ENCODE measurements at regions not wholly inside any gene's neighbourhood (a gene's known extent, or its start where the extent isn't known, plus 50 kb on each side); places are given as distances from the start of the nearest gene placed in this dataset.

- Histone ChIP-seq H4K20me1 (replicated peaks; ENCODE audit: control insufficient read depth, insufficient read depth, low read length) (no peaks in the 10 kb centered on the region), H3K4me1 (replicated peaks in 1 of 2; ENCODE audit: control insufficient read depth in 2 of 2, insufficient read depth in 2 of 2, low read length in 2 of 2) (no peaks in the 10 kb centered on the region), H3K4me3 (no peak overlapping the region), H3K27me3 (ENCODE audit: control insufficient read depth in 2 of 2, insufficient read depth in 2 of 2, low read length in 2 of 2) (no peaks in the 10 kb centered on the region), H3K79me2 (ENCODE audit: control insufficient read depth, insufficient read depth, low read length) (no peaks in the 10 kb centered on the region), H3K27ac (ENCODE audit: extremely low read depth, low read depth, low read length) (no peak overlapping the region), H3K9me1 (ENCODE audit: control insufficient read depth, insufficient read depth, low read length) (no peaks in the 10 kb centered on the region), H3K9ac (ENCODE audit: insufficient read depth in 1 of 2, low read depth in 2 of 2, low read length in 2 of 2) (no peak overlapping the region), H3K36me3 (ENCODE audit: control insufficient read depth, insufficient read depth, low read length) (no peaks in the 10 kb centered on the region), H3K4me2 (ENCODE audit: insufficient read depth, low read length) (no peak overlapping the region), H3K9me3 (replicated peaks; ENCODE audit: control insufficient read depth, insufficient read depth, low read depth, low read length) (no peaks in the 10 kb centered on the region), H2AFZ (ENCODE audit: low read depth, low read length) (no peak overlapping the region)
- in situ Hi-C loops (cut with MboI) (no loop called here), intact Hi-C loops (cut with micrococcal nuclease) (no loop called here)
- ATAC-seq, result no peak
- 0% methylated on average over 4 of the region's 4 CpGs for WGBS (ENCODE audit: insufficient coverage, low coverage, missing lambda C conversion rate)
- no peak for FAIRE-seq
- POLR2A ChIA-PET, result no interaction called here
- BruUV-seq (replicated peaks), result no TSS peak
- no peak for DNase-seq (ENCODE audit: extremely low read depth in 1 of 4, low spot score in 3 of 4)
- CTCF ChIA-PET (ENCODE audit: low intra/inter-chr PET ratio), result no interaction called here
- TF ChIP-seq, protein P1, sequence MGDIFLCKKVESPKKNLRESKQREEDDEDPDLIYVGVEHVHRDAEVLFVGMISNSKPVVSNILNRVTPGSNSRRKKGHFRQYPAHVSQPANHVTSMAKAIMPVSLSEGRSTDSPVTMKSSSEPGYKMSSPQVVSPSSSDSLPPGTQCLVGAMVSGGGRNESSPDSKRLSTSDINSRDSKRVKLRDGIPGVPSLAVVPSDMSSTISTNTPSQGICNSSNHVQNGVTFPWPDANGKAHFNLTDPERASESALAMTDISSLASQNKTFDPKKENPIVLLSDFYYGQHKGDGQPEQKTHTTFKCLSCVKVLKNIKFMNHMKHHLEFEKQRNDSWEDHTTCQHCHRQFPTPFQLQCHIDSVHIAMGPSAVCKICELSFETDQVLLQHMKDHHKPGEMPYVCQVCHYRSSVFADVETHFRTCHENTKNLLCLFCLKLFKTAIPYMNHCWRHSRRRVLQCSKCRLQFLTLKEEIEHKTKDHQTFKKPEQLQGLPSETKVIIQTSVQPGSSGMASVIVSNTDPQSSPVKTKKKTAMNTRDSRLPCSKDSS (IDR thresholded peaks at IDR 0.05; ENCODE audit: low read depth, partially characterized antibody), result no peak
- TF ChIP-seq TAF7 (tag; IDR thresholded peaks at IDR 0.05) (no peak), FOXA1 (IDR thresholded peaks at IDR 0.05; ENCODE audit: borderline replicate concordance) (no peak)
Measured at GRCh38 chr13:40433577-40433976, 232.9 kb downstream of the FOXO1 start.

- Histone ChIP-seq H3K9me3 (replicated peaks; ENCODE audit: control insufficient read depth, insufficient read depth, low read depth, low read length) (no peaks in the 10 kb centered on the region), H4K20me1 (replicated peaks; ENCODE audit: control insufficient read depth, insufficient read depth, low read length) (no peaks in the 10 kb centered on the region), H3K4me2 (ENCODE audit: insufficient read depth, low read length) (no peak overlapping the region), H3K27ac (ENCODE audit: extremely low read depth, low read depth, low read length) (no peak overlapping the region), H3K4me3 (no peak overlapping the region), H3K27me3 (ENCODE audit: control insufficient read depth in 2 of 2, insufficient read depth in 2 of 2, low read length in 2 of 2) (no peaks in the 10 kb centered on the region), H3K4me1 (replicated peaks in 1 of 2; ENCODE audit: control insufficient read depth in 2 of 2, insufficient read depth in 2 of 2, low read length in 2 of 2) (no peaks in the 10 kb centered on the region), H2AFZ (ENCODE audit: low read depth, low read length) (no peak overlapping the region), H3K9ac (ENCODE audit: insufficient read depth in 1 of 2, low read depth in 2 of 2, low read length in 2 of 2) (no peak overlapping the region), H3K36me3 (ENCODE audit: control insufficient read depth, insufficient read depth, low read length) (no peaks in the 10 kb centered on the region), H3K79me2 (ENCODE audit: control insufficient read depth, insufficient read depth, low read length) (no peaks in the 10 kb centered on the region), H3K9me1 (ENCODE audit: control insufficient read depth, insufficient read depth, low read length) (no peaks in the 10 kb centered on the region)
- intact Hi-C loops (cut with micrococcal nuclease), result no loop called here
- BruUV-seq (replicated peaks), result no TSS peak
- no peak for TF ChIP-seq KDM4B (IDR thresholded peaks at IDR 0.05; ENCODE audit: borderline replicate concordance in 2 of 2, low read depth in 1 of 2)
- TF ChIP-seq RFX1 (IDR thresholded peaks at IDR 0.05), result no peak
- TF ChIP-seq RBM17 (IDR thresholded peaks at IDR 0.05; ENCODE audit: borderline replicate concordance, low read depth, low read length), result no peak
- TF ChIP-seq GTF2A2 (tag; IDR thresholded peaks at IDR 0.05), result no peak
- no peak for TF ChIP-seq GTF2F1 (IDR thresholded peaks at IDR 0.05; ENCODE audit: low read depth, low read length)
- no peak for TF ChIP-seq TARDBP (IDR thresholded peaks at IDR 0.05)
- DNase-seq (ENCODE audit: extremely low read depth in 1 of 4, low spot score in 3 of 4), result no peak
- ATAC-seq, result no peak
- in situ Hi-C loops (cut with MboI), result no loop called here
- WGBS (ENCODE audit: insufficient coverage, low coverage, missing lambda C conversion rate), result 0% methylated on average over 3 of the region's 4 CpGs
- ChIA-PET CTCF (ENCODE audit: low intra/inter-chr PET ratio) (no interaction called here), POLR2A (no interaction called here)
- FAIRE-seq, result no peak
Measured at GRCh38 chr13:40434516-40435397, 231.7 kb downstream of the FOXO1 start.
